NCI-H345 treated with DMSO at 0.1 percent for 48 hours (cell line): ENCODE measurements at regions not wholly inside any gene's neighbourhood (a gene's known extent, or its start where the extent isn't known, plus 50 kb on each side); places are given as distances from the start of the nearest gene placed in this dataset.
"Not testable (repeated sequence)": the region's sequence is repeated elsewhere in the genome, so short reads cannot be mapped to it uniquely, and the experiment has no call there.

Experiments
- DNase-seq: peaks from one replicate; lab custom pipeline; 2025; ENCODE audit not compliant: unreplicated experiment; lab: John Stamatoyannopoulos, UW

DNA sequence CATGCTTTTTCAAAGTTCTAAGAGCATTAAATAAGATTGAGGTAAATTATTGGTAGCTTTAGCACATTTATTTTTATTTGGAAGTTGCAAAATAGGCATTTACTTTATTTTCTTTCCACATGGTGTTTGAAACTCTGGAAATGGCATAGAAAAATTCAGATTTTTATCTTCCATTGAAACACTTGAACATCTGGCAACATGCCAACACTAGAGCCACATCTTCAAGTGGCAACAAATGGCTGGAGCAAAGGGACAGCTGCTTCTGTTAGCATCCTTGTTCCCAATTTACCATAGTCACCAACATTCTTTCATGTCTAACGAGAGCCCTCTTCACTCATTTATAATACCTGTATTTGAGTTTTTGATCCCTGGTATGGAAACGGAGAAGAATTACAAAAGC lies 539.9 kb downstream of the ZNF608 start:
- DNase-seq = no peak

DNA sequence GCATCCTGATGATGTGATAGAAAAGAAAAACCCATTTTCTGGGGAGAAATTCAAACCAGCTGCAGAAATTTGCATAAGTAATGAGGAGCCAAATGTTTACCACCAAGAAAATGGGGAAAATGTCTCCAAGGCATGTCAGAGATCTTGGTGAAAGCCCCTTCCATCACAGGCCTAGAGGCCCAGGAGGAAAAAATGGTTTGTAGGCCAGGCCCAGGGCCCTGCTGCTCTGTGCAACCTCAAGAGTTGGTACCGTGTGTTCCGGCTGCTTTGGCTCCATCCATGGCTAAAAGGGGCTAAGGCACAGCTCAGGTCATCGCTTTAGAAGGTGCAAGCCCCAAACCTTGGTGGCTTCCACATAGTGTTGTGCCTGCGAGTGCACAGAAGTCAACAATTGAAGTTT lies 543.1 kb downstream of the ZNF608 start:
- DNase-seq = no peak

DNA sequence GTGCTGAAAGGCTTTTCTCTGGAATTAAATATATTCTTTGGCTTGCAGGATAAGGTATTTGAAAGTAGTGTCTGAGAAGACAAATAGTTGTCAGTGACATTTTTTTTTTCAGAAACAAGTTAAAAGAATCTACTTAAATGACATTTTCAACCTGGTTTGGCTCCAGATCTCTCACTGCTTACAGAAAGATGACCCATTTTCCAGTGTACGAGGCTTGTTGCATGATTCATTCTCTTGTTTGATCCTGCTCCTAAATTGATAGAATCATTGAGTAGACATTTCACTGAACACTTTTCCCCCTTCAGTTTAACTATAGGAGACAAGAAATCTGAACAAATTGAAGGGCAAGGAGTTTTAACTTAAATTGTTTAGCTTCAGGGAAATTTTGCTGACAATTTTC lies 546.1 kb downstream of the ZNF608 start:
- no peak for DNase-seq

DNA sequence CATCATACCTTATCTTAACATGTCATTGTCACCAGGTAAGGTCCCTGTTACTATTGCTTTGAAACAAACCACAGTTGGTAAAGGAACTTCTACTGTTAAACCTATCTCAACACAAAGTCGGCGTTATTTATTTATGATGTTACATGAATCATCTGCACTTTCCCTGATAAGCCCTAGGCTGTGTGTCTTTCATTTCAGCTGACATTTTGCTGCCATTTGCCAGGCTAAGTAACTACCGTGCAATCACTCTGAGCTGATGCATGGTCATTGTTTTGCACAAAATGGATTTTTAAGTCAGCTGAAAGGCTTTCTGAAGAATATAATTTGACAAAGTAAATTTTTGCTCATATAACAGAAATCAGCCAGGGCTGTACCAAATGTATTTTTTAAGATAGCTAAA lies 546.5 kb downstream of the ZNF608 start:
- no peak for DNase-seq

DNA sequence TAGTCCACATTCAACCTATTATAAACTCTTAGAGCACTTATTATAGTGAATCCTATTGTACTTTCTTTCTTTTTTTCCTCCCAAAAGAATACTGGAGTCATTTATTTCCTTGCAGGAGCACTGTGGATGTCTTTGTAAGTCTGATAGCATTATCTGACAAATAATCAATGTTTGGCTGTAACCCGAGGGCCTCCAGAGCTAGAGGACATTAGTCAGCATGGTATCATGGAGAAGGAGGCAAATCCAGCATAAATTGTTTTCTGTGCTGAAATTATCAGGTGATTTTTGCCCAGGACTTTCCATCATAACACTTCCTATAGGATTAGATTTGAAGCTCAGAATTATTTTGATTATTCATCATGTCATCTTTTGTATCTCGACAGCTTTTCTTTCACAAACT lies 551.0 kb downstream of the ZNF608 start:
- DNase-seq = no peak

DNA sequence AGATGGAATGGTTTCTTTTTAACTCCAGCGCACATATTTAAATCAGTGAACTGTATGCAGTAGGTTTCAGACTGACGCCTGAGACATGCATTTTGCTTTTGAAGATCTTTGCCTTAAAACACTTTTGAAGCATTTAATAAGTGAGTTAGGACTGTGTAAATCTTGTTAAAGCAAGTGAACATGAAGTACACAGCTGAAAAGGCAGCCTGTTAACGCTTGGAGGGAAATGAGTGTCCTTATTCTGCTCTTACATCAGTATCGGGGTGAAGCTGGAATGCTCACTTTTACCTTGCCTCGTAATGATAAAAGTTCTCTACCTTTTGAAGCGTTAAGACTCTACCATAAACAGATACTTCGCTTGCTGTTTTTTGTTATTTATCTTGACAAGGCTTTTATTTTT lies 552.2 kb downstream of the ZNF608 start:
- no peak for DNase-seq

DNA sequence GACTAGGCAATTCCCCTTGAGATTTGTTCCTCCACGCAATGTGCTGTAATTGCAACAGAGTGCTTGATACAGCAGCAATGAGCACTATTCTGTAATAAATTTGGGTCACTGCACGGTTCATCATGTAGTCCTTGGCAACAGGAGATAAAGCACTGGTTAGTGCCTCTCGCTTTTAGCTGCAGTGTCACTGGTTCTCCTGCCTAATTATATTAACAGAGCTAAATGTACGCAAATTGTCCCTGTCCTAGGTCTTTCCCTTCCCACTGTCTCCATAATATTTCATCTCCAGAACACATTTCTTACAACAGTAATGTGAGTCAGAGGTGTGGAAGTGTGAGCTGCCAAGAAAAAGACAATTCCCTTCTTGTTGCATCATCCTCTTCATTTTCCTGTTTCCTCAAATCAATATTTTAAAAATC lies 553.1 kb downstream of the ZNF608 start:
- DNase-seq = no peak

DNA sequence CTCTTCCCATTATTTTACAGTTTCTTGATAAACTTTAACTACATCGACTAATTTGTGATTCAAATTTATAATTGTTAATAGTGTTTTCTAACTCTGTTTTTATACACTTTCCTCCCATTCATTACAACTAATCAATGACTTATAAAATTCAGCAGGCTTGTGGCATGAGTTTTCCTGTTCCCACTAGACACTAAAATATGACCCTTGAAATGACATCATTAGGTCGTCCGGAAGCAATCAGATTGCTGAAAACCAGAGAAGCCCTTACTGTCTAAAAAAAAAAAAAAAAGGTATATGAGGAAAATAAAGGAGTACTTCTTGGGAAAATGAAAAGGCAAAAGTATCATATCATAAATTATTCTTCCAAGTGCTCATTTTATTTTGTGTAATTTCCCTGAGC lies 553.7 kb downstream of the ZNF608 start:
- no peak for DNase-seq

DNA sequence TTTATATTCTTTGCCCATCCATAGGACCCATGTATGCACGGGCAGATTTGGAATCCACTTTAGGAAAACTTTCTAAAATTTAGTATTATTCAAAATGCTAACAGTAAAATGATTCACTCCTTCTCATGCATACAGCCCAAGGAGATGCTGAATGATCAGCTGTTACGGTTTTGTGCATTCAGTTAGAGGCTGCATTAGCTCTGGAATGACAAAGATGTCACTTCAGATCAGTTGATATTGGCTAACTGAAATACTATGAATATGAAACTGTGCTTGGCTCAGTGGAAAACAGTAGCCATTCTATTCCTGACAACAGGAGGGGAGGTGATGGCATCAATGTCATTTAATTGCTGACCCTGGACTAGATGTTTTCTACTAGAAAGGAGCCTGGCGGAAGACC lies 560.7 kb downstream of the ZNF608 start:
- no peak for DNase-seq

DNA sequence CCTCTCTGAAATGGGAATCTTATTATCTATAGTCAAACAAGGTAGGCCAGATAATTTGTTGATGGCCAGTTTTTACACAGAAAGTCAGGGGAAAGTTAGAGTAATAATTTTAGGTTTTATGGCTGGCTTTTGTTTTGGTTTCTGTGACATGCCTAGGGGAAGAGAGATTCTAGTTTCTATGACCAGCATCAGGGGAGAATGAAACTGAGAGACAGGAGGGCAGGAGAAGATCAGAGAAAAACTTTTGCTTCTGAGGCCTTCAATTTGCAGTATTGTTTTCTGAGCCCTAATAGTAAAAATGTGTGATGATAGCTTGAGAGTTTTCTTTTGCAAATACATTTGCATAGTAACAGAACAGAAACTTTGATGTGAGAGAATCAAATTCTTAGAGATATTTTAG lies 564.3 kb downstream of the ZNF608 start:
- no peak for DNase-seq

DNA sequence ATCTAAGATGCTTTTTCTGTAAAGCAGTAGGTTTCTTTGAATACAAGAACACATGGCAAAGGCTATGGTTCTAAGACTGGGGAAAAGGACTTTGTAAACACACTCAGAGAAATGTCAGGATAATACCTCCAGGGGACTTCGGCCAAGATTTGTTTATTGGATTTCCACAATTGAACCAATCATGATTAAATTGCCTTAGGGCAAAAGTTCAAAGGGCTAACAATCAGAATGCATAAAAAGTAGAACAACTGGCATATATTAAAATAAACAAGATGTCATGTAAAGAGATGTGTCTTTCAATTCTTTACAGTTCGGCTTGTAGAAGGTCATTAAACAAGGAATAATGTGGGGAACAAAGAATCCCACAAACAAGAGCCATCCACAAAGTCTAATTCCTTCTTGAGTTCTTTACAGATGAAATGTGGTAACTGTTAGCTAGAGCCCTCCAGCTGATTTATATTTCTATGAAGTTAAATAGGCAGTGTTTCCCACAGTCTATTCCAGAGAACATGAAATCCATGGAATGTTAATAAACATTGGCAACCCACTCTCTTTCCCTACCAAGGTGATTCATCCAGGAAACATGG lies 565.5 kb downstream of the ZNF608 start:
- no peak for DNase-seq

DNA sequence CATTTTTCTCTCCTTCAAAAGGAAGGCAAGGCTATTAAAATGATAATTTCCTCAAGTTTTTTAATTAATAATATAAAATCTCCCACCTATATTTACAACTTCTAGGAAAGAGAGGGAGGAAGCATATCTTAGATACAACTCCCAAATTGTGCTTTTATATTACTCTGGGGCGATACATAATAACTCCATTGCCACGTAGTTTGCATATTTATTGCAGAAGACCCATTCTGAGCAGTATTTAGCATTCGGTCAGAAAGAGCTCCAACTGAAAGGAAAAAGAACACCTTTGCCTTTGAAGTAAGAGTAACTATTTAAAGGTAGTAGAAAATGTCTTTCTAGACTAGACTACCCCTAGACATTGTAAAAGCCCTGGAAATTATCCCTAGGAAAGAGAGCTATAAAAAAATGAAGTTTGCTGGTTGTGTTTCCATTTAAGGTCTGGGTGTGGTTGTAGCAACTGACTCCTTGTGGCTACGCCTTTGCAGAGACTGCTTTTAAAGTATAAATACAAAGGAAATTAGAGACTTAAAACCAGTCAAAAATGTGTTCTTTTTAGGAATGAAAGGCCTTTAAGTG lies 566.1 kb downstream of the ZNF608 start:
- no peak for DNase-seq

DNA sequence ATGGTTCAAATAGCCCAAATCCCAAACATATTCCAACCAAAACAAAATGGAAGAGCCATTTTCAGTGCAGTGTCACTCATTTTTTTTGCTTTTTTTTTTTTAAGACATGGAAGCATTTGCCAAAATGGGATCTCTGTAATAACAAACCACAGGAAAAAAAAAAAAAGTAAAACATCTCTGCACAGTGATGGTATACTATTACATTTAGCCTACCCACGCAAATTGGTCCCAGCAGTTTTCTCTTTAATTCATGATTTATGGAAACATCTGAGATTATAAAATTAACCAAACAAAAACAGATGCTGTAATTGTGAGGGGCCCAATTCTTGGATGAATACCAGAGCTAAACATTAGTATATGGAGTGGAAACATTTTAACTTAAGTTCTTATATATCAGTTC lies 566.6 kb downstream of the ZNF608 start:
- no peak for DNase-seq

DNA sequence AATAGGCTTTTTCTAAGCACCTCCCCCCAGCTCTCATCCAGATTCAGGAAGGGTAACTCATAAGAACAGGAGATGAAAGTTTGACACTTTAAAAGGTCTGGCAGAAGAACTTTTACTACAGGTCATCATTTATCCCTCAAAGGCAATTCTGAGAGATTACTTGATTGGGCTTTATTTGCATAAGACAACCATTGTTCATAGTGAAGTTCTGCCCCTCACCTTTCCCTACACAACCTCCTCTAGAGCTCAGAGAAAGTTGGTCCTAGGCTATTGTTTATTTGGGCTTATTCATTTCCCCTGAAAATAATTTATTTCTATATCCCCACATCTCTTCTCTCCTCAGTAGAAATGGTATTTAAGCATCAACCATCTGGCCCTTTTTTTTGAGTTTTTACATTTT lies 568.4 kb downstream of the ZNF608 start:
- DNase-seq = no peak

DNA sequence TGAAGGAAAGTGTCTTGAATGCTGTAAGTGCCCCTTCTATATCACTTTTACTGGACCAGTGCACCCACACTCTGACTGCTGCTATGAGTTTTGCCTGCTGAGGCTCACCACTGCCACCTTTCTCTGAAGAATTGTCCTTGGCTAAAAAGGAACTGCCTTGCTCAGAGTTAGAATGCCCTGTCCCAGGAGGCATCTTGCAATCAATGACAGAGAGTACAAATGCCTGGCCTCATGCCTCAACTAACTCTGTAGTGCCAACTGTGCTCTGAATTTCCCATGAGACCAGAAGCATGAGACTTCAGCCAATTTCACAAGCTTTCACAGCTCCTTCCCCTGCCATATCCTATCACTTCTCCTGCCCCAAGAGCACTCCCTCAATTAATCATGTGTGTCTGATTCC lies 569.7 kb downstream of the ZNF608 start:
- no peak for DNase-seq

DNA sequence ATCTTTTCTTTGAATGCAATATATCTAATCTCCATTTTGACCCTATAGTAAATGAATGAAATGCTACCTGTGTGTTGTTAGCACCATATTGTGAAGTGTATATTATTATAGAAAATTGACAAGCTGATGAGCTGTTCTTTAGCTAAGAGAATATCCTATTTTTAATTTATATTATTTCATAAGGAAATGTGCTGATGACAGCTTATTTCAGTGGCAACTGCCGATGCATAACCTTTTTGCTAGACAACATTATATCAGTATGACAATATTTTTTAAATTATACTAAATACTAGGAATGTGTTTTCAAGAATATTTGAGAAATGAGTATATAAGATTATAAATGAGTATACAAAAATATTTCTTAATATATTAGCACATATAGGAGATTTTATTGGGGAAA lies 573.1 kb downstream of the ZNF608 start:
- no peak for DNase-seq

DNA sequence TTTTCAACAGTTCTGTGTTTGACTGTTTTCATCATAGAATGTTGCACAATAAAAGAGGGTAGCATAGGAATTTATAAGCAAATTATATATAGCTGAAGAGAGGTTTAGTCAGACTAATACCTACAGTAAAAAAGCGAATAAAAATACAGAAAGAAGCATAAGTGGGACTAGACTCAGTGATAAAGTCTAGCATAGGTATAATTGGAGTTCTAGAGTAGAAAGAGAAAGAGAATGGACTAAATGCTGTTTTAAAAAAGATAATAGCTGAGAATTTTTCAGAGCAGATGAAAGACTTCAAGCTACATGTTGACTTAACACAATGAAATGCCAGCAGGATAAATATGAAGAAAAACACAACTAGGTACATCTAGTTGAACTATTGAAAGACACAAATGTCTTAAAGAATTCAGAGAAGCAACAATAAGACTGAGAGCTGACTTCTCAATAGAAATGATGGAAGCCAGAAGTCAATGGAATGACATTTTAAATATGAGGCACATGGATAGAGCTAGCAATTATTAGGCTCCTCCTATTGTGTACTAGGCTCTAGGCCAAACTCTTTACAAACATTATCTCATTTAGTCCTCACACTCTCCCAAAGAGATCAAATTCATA lies 573.9 kb downstream of the ZNF608 start:
- DNase-seq = no peak

DNA sequence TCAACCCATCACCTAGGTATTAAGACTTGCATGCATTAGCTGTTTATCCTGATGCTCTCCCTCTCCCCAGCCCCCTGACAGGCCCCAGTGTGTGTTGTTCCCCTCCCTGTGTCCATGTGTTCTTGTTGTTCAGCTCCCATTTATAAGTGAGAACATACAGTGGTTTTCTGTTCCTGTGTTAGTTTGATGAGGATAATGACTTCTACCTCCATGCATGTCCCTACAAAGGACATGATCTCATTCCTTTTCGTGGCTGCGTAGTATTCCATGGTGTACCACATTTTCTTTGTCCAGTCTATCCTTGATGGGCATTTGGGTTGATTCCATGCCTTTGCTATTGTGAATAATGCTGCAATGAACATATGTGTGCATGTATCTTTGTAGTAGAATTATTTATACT lies 578.3 kb downstream of the ZNF608 start:
- not testable (repeated sequence) for DNase-seq

DNA sequence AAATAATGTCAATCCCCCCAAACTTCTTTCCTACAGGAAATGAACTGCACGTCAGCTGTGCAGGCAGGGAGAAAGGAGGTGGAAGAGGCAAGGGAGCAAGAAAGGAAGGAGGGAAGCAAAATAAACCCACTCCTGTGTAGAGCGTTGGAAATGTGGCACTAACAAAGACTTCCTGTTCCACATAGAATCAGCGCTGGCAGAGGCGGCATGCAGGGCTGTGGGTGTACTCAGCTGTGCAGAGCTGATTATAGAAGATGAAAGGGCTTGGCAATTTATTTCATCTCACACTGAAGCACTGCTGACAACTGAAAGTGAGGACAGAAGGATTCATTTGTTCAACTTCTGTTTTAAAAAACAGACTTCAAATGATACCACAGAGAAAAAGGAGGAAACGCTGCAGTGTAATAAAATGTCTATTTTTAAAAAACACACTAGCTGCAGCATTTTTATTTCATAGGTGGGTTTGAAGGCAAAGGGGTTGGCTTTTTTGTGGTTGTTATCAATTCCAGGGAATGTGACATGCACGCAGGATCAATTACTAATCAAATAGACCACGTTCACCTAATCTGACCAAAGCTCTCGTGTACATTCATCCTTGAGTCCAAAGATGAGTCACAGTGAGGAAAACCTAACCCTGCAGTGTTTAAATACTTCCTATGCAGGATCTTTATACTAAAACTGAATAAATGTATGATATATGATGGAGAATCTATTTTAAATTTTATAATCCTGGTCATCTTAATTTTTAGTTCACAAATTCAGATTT lies 583.5 kb downstream of the ZNF608 start:
- DNase-seq = no peak

DNA sequence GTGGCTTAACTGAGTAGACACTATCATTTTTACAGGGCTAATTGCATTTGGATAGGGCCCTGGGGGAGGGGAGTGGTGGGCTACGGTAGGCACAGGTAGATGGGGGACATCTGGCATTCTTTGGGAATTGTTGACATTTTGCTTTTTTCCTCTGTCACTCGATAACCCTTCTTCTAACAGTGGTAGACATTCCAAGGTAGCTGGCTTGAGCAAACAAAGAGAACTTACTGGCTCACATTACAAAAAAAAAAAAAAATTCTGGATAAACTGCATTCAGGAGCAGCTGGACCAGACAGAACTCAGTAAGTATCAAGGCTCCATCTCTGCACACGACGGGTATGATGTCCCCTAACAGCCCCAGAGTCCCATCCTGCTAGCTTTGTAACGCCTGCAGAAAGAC lies 585.2 kb downstream of the ZNF608 start:
- DNase-seq = no peak

DNA sequence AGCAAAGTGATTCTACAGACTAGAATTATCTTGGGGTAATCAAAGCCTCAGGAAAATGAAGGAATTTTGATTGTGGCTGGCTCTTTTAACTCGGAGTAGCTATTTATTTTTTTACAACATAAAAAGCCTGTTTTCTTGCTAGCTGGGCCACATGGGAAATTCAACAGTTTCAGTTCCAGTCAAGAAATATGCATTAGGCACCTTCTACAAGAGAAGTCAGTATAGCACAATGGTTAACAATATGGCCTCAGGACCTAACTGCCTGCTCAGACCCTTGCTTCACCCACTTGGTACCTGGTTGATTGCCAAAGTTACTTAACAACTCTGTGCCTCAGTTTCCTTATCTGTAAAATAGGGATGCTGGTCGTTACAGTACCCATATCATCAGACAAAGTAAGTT lies 586.2 kb downstream of the ZNF608 start:
- DNase-seq = no peak

DNA sequence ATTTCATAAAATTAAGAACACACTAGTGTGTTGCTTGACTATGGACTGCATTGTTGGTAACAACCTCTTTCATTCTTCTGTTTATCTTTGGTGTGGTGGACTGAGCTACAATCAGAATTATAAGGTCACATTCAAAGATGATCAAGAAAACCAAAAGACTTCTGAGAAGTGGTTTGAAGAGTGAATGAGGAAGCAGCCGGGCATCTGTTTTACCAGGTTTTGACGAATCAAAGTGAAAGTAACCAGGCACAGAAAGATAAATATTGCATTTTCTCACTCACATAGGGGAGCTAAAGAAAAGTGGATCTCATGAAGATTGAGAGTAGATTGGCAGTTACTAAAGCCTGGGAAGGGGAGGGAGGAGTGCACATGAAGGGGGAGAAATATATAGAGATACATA lies 589.1 kb downstream of the ZNF608 start:
- no peak for DNase-seq
